ENCODE measurements at regions not wholly inside any gene's neighbourhood (a gene's known extent, or its start where the extent isn't known, plus 50 kb on each side); places are given as distances from the start of the nearest gene placed in this dataset.
A peak's percentile ranks its signal among the peaks of the same experiment; 100 is the strongest.
"Not testable (repeated sequence)": the region's sequence is repeated elsewhere in the genome, so short reads cannot be mapped to it uniquely, and the experiment has no call there.

DNA sequence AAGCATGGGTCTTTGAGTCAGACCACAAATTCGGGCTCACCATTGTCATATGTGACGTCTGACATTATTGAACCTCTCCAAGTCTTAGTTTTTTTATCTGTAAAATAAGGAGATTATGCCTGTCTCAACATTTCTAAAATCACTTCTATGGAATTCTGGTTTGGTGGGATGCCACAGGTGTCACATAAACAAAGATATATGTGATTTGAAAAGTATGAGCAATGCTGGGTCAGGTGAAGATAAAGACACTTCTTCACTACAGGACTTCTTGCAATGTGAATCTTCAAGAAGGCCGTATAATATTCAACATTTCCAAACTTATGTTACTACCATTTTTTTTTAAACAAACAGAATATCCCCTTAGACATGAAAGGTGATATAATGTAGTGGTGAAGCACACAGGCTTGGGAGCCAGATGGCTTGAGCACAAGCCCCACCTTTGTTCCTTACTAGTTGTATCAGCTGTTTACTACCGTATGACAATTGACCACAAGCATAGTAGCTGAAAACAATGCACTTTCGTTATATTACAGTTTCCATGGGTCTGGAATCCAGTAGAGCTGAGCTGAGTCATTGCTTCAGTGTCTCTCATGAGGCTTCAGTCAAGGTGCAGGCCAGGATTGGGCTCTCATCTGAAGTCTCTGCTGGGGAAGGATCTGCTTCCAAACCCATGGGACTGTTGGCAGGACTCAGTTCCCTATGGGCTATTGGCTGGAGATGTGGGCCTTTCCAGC lies 87.7 kb downstream of the UTP18 start:
- no peak for DNase-seq

DNA sequence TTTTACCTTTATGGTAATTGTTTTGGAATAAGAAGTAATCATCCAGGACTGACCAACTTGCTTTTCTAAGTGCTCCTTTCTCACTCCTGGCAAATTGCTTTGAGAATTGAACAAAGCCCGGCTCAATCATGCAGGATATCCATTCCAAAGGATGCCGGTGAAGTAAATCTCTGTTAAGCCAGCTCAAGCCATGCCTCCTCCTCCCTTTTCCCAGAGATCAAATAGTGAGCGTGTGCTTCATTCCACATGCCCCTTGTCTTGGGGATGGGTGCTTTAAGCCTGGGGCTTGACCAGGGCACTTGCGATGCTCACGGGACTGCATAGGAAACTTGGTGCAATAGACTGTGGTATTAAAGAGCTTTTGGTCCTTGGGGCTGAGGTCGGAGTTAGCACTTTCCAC lies 90.7 kb downstream of the UTP18 start:
- no peak for DNase-seq

DNA sequence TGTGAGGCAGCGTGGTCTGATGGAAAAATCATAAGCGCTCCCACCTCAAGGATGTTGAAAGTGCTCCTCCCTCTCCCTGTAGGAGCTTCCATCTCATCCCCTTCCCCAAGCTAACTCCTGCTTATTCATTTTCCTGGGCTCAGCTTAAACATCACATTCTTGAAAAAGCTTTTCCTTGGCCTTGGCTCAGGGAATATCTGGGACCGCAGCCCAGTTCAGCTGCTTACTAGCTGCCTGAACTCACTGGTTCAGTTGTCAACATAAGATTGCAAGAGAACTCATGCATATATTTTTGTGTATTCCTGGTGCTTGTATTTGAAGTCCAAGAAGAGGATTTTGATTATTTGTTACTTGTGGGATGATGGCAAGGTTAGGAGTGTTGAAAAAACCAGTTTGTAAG lies 91.5 kb downstream of the UTP18 start:
- DNase-seq = no peak

DNA sequence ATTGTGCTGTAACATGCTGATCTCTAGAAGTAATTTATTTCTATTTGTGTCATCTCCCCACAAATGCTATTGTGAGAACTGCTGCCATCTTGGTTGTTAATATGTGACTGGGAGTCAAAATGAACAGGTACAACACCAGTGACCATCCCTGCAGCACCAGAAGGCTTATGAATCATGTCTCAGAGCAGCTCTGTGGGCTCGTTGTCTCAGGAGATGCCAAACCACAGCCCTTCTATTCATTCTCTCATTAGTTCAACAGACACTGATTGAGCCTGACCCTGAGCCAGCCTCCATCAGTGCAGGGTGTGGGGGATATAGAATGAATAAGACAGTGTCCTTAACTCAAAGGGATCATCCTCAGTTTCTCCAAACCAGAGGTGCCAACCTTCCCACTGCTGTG lies 92.5 kb downstream of the UTP18 start:
- DNase-seq = no peak

DNA sequence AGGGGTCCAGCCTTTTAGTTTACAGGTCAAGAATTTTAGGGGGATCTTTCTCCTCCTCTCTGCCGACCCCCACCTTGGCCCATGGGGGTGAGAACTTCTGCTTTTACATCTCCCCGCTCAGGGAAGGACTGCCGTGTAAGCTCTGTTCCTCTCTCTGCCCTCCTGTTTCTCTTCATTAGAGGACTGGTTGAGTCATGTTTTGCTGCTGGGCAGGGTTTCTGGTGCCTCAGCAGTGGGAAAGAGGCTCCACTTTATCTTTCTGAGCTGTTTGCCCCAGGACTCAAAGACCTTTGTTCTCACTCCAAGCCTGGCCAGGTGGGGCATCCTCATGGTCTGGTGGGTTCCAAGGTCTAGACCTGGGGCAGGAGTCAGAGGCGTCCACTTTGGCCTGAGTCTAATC lies 93.0 kb downstream of the UTP18 start:
- DNase-seq = no peak

DNA sequence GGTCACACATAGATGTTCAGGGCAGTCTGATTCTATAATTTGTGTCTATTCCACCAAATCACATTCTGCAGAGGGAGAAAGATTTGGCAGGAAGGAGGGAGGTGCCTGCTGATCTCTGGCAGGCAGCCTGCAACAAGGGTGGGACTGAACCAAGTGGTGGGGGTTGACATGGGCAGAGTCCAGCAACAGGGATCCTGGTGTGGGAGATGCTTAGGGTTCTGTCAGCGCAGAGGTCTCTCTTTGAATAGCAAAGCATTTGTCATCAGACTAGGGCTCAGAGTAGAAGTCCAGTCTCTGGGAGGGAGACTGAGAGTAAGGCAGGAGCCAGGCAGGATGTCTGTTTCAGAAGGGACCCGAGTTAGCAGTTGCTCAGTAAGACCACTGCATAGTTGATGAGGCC lies 94.6 kb downstream of the UTP18 start:
- peak; percentile 63 for DNase-seq

DNA sequence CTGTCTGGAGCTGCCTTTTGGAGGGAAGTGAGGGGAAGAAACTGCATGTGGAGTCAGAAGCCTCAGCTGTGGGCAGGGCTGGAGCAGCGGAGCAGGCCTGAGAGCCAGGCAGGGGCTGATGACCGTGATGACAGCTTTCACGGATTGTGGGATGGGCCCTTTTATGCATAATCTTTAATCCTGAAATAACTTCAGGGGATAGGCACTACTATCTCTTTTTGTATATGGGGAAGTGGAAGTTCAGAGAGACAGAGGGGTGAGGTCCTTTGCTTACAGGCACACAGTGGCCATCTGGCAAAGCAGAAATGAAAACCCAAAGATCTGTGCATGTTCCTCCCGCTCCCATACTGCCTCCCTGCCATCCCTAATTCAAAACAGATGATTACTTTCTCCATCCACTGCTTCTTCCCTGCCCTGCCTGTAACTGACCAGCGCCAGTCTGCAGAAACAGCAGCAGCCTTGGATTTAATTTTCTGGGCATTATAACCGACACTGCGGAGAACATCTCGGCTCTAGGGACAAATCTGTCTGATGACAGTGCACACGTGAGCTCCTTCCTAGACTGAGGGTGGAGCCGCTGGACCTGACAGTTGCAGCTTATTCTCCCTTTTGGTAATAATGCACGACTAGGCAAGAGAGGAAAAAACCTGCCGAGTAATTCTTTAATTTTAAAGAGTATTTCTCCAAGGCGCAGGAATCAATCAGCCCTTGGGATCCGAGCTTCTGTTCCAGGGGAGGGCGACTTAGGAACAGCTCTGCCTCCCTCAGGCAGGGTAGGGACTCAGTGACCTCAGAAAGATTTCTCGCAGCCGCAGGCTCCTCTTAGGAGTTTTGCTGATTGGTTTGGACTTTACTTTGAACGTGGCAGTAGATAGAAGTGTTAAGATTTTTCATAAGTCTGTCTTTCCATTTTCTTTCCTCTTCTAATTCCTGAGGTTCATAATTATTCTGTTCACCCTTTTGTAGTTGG lies 95.4 kb downstream of the UTP18 start:
- no peak for DNase-seq

DNA sequence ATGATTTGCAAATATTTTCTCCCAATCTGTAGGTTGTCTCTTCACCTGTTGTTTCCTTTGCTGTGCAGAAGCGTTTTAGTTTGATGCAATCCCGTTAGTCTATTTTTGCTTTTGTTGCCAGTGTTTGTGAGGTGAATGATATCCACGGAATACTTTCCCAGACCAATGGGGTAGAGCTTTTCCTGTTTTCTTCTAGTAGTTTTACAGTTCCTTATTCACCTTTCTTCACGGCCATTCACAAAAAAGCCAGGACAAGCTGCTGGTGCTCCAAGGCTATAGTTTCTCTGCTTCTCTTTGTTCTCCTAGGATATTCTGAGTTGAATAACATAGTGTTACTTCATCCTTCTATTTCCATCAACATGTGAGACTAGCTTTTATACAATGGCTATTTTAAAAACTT lies 98.7 kb downstream of the UTP18 start:
- no peak for DNase-seq

DNA sequence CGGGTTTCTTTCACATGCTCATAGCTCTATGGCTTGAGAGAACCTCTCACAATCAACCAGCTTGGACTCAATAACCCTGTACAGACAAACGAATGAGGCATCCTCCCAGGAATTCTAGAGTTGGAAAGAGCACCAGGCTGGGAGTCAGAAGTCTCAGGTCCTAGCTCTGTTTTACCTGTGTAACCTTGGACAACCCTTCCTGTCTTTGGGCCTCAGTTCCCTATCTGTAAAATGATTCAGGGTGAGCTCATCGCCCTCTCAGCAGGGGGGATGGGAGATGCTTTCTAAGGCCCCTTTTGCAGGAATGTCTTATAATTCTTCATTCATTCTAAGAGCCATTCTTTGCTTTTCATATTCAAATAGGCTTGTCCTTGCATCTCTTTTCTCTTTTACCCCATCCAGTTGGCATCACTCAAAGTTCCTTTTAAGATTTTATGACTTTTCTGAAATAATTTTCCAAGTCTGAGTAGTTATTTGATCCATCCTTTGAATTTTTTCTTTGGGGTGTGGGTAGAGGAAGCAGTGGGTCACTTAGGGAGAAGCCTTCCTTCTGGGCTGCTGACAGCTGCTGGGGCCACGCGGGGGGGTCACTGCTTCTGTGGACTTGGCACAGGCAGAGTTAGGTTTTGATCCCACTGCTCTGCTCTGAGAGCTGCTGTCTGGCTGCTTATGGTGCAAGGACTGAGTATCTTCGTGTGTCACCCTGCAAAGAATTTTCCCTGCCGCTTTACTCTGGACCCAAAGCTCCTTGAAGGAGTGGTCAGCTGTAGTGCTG lies 102.7 kb downstream of the UTP18 start:
- no peak for DNase-seq

DNA sequence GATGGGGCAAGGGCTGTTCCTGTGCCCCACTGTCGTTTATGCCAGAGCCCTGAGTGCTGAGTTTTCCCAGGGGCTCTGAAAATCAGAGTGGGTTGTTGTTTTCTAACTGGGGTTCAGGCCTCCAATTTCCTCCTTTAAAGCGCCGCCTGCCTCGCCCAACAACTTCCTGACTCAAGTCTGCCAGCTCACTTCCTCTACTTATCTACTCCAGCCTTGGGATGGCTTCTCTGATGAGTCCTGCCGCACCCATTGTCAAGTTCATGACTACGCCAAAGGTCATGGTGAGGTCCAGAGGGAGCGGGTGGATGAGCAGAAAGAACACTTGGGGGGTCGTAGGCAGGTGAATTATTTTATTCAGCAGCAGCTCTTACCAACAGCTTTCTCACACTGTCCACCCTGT lies 104.7 kb downstream of the UTP18 start:
- no peak for DNase-seq

DNA sequence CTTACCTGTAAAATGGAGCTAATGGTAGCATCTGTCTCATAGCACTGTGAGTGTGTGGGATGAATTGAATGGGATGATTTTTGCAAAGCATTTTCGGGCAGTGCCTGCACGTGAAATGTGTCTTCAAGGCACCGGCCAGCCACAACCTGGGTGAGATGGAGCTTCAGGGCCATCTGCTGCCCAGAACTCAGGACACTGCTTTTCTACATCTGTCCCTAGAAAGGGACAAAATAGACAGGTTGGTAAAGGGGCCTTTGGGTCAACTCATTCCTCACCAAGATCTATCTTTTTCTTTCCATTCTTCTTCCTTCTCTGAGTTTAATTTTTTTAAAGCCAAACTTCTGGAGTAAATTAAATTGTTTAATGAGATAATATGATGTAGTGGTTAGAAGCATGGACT lies 106.5 kb downstream of the UTP18 start:
- DNase-seq = no peak

DNA sequence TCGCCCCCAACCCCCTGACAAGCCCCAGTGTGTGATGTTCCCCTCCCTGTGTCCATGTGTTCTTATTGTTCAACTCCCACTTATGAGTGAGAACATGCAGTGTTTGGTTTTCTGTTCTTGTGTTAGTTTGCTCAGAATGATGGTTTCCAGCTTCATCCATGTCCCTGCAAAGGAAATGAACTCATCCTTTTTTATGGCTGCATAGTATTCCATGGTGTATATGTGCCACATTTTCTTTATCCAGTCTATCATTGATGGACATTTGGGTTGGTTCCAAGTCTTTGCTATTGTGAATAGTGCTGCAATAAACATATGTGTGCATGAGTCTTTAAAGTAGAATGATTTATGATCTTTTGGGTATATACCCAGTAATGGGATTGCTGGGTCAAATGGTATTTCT lies 107.5 kb downstream of the UTP18 start:
- DNase-seq = not testable (repeated sequence)

DNA sequence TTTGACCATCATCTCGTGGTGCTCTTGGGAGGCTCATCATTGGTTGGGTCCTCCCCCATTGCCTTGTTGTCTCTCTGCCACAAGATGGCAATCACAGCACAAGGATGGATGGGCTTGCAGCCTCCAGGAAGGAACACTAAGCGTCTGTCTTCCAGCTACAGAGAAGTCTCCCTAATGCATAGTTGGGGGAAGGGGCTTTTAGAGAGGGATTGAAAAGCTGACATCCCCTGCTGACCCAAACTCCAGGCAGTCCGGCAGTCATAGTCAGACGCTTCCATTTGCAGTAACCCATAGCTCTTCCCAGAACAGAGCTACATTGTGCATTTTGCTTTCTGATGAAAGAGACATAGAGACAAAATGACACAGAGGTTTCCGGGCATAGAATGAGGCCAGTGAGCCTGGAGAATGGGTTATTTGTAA lies 111.4 kb downstream of the UTP18 start:
- peak; percentile 46 for DNase-seq

DNA sequence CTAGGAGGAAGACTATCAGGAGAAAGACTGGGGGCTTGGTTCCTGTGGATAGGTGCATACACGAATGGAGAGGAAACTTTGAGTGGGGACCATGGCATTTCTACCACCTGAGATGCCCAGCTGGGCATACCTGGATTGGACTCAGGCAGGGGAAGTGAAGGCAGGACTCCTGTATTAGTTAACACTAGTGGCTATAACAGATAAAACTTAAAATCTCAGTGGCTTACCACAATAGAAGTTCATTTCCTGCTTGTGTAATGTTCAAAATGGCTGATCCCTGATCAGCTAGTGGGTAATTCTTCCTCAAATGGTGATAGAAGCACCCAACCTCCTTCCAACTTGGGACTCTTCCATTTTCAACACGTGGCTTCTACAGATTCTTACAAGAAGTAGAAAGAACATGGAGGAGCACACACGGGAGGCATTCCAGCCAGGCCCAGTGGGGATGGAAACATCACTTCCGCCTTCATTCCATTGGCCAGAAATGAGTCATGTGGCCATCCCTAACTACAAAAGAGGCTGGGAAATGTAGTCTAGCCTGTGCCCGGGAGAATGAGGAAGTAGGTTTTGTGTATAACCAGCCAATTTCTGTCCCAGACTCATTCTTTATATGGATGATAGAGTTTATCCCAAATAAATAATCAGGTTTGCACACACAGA lies 112.1 kb downstream of the UTP18 start:
- no peak for DNase-seq

DNA sequence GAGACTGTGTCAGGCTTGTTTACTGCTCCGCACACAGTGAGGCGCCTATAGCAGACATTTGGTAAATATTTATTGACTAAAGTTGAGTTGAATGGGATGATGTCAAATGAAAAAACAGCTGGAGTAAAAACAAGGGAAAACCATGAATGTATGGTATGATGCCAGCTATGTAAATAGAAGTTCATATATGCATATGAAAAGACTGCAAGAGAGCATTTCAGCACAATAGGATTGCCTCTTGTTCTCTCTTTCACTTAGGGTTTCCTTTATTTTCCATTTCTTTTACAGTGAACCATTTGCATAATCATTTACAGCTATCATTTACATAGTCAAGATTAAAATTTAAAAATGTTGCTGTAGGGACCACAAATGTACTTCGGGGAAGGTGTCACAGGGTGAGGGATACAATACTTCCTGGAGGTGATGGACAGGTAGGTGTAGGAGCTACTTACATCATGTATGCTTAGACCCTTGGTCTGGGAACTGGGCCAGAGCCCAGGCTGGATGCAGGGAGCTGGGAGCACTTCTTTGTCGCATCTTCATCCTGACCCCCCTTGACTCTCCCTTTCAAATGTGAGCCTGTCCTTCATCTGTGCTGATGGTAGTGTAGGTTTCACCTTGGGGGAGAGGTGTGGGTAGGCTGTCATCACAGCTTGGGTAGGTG lies 113.3 kb downstream of the UTP18 start:
- no peak for DNase-seq

DNA sequence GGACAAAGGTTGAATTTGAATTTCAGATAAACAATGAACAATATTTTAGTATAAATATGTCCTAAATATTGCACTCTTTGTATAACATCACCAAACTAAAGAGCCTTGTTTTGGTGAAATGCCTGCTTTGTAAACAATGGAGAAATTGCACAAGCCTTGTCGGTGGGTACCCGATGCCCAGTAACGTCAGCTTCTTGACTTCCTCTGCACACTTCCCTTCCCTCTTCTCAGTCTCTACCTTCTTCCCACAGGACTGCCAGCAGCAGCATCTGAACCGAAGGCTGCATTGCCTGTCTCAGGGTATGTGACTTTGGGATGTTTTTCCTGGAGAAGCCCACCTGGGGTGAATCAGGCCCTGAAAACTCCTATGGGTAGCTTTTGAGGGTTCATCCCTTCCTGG lies 113.9 kb downstream of the UTP18 start:
- no peak for DNase-seq

DNA sequence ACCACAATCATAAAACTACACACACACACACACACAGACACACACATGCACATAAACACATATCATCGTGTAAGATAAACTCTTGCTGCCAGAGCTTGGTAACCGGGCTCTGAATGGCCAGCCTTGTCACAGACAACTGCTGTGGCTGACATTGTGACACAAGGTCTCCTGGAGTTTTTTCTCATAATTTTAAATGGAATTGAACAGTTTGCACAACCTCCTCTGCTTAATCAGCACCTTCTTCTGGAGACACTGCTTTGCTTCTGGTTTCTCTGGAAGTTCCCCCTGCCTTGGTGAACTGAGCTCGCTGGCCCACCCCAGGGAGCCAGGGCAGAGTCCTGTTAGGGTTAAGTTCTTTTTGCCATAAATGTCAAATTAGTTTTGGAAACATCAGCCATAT lies 115.4 kb downstream of the UTP18 start:
- DNase-seq = no peak

DNA sequence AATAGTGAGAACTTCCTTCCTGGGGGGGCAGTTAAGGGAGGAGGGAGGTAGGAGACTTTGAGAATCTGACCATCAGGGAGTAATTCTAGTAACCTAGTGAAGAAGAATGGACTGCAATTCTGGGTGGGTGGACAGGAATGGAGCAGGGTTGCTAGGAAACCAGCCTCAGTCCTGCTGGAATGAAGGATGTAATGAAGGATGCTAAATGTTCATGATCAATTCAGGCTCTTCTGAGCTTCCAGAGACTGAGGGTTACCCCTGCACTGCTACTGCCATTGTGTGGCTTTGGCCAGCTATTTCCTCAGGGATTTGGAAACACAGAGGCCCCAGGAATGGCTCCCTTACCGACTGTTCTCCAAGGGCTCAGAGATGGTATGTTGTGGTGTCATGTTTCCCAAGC lies 116.4 kb downstream of the UTP18 start:
- no peak for DNase-seq

DNA sequence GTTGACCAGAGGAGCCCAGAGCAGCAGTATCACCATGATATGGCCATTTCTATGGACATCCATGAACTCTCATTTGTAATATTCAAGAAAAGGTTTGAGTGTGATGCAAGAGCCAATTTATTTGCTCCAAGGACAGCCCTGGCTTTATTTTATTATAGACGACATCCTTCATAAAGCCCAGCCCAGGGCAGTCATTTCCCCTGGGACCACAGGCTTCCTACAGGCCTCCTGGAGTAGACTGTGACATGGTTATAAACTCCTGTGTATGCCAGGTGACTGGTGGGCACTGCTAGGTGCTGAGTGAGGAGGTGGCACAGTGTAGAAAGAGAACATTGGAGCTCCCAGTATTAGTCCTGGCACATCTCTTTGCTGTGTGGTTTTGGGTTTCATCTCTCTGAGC lies 120.9 kb downstream of the UTP18 start:
- DNase-seq = no peak

DNA sequence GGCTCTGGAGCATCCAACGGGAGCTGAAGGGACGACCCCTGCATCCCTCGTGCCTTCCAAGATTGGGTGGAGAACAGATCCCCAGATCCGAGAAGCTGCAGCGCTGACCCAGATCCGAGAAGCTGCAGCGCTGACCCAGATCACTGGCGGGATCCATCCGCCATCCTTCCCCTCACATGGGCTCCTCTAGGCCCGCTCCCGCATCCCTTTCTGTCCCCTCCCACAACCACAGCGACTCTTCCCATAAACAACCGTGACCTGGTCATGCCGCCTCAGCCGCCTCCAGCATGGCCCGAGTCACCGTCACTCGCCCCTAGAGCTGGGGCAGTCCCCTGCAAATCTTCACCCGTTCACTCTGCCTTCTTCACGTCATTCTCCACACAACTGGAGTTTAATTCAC lies 124.9 kb downstream of the UTP18 start:
- no peak for DNase-seq

DNA sequence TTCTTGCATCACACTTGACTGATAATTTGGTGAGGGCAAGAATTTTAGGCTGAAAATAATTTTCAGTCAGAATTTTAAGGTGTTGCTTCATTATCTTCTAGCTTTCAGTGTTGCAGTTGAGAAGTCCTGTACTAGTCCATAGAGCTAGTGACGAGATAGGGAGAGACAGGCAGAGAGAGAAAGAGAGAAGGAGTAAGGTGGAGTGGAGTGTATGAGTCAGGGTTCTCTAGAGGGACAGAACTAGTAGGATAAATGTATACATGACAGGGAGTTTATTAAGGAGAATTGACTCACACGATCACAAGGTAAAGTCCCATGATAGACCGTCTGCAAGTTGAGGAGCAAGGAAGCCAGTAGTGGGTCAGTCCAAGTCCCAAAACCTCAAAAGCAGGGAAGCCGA lies 127.2 kb downstream of the UTP18 start:
- no peak for DNase-seq

DNA sequence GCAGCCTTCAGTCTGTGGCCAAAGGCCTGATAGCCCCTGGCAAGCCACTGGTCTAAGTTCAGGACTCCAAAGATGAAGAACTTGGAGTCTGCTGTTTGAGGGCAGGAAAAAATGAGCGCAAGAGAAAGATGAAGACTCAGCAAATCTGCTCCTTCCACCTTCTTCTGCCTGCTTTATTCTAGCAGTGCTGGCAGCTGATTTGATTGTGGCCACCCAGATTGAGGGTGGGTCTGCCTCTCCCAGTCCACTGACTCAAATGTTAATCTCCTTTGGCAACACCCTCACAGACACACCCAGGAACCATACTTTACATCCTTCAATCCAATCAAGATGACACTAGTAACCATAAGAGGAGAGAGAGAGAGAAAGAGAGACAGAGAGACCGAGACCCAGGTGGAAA lies 127.6 kb downstream of the UTP18 start:
- DNase-seq = no peak

Data from NCI-H1417 treated with DMSO at 0.1 percent for 48 hours (cell line).